ENCODE measurements at regions not wholly inside any gene's neighbourhood (a gene's known extent, or its start where the extent isn't known, plus 50 kb on each side); places are given as distances from the start of the nearest gene placed in this dataset.
"Not testable (repeated sequence)": the region's sequence is repeated elsewhere in the genome, so short reads cannot be mapped to it uniquely, and the experiment has no call there.

GRCh38 chr2:184407041-184407630 lies 191.2 kb upstream of the ZNF804A start:
- H2BK120ac ChIP-seq (ENCODE audit: low read depth, low read length); H3K23ac ChIP-seq (ENCODE audit: low read length); H2BK5ac ChIP-seq (ENCODE audit: low read length); H2BK15ac ChIP-seq (replicated peaks; ENCODE audit: low read depth); H3K9ac ChIP-seq (ENCODE audit: low read length); H3K27ac ChIP-seq (ENCODE audit: low read depth, low read length); H3K79me2 ChIP-seq (ENCODE audit: control insufficient read depth, insufficient read depth, low read length); H2AK5ac ChIP-seq (ENCODE audit: low read length); H3K4me2 ChIP-seq (ENCODE audit: low read length); H3K56ac ChIP-seq (ENCODE audit: low read length); H3K27me3 ChIP-seq (ENCODE audit: insufficient read depth, low read length, poor library complexity); H4K5ac ChIP-seq (ENCODE audit: low read length); H3K36me3 ChIP-seq (ENCODE audit: control insufficient read depth, insufficient read depth, low read length); H3K4ac ChIP-seq (ENCODE audit: low read depth, low read length); H3K18ac ChIP-seq (ENCODE audit: low read length); H3K4me1 ChIP-seq (ENCODE audit: control insufficient read depth, low read depth, low read length); H4K8ac ChIP-seq (ENCODE audit: low read depth, low read length); H3K4me3 ChIP-seq (ENCODE audit: low read length); H3K79me1 ChIP-seq (ENCODE audit: low read length): not testable (repeated sequence)
- DNase-seq: peak; percentile 41
- WGBS (ENCODE audit: extremely low coverage, insufficient coverage, low lambda C conversion rate): no CpG with 5 or more reads among the region's 7 CpGs

DNA sequence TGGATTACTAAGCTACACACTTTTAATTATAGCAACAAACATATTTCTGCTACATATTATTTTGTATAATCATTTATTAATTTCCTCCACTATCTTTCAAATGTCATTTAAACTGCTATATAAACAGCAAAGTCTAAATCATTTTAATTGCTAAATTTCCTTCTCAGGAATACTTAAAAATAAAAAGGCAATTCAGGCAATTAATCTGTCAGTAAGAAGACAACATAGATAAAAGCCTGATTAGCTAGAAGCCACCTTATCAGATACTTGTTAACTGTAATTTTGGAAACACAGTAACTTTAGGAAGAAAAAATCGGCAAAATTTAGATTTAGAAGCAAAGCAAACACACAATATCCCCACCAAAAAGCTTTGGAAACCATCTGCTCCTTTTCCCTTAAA lies 188.2 kb upstream of the ZNF804A start:
- no peaks in the 10 kb centered on the region for H3K36me3 ChIP-seq (ENCODE audit: control insufficient read depth, insufficient read depth, low read length)
- no peaks in the 10 kb centered on the region for H3K79me2 ChIP-seq (ENCODE audit: control insufficient read depth, insufficient read depth, low read length)
- no peaks in the 10 kb centered on the region for H3K4me1 ChIP-seq (ENCODE audit: control insufficient read depth, low read depth, low read length)
- H2BK120ac ChIP-seq (ENCODE audit: low read depth, low read length): no peak overlapping the region
- H3K4ac ChIP-seq (ENCODE audit: low read depth, low read length): no peak overlapping the region
- H4K5ac ChIP-seq (ENCODE audit: low read length): no peak overlapping the region
- no peak overlapping the region for H2BK15ac ChIP-seq (replicated peaks; ENCODE audit: low read depth)
- no peak overlapping the region for H4K8ac ChIP-seq (ENCODE audit: low read depth, low read length)
- no peak overlapping the region for H3K4me2 ChIP-seq (ENCODE audit: low read length)
- H2BK5ac ChIP-seq (ENCODE audit: low read length): no peak overlapping the region
- H2AK5ac ChIP-seq (ENCODE audit: low read length): no peak overlapping the region
- H3K79me1 ChIP-seq (ENCODE audit: low read length): no peaks in the 10 kb centered on the region
- H3K23ac ChIP-seq (ENCODE audit: low read length): no peak overlapping the region
- no peak overlapping the region for H3K27ac ChIP-seq (ENCODE audit: low read depth, low read length)
- H3K27me3 ChIP-seq (ENCODE audit: insufficient read depth, low read length, poor library complexity): no peaks in the 10 kb centered on the region
- no peak overlapping the region for H3K9ac ChIP-seq (ENCODE audit: low read length)
- DNase-seq: no peak
- H3K18ac ChIP-seq (ENCODE audit: low read length): no peak overlapping the region
- no peak overlapping the region for H3K56ac ChIP-seq (ENCODE audit: low read length)
- H3K4me3 ChIP-seq (ENCODE audit: low read length): no peak overlapping the region
- no CpG with 5 or more reads among the region's 1 CpG for WGBS (ENCODE audit: extremely low coverage, insufficient coverage, low lambda C conversion rate)

DNA sequence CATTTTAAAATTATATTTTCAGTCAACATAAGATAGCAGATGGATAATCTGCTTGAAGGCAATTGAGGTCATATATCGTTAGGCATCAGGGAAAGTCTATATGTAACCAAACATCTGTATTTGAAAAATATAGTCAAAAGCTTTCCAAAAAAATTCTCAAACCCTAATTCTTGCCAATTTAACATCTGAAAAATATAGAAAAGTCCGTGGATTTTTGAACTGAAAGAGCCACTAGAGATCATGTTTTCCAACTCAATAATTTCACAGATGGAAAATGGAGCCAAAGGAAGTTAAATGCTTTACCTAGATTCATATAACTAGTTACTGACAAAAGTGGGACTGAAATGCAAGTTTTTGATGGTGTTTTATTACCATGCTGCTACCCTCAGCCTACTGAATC lies 185.1 kb upstream of the ZNF804A start:
- Histone ChIP-seq H3K27me3 (ENCODE audit: insufficient read depth, low read length, poor library complexity) (no peaks in the 10 kb centered on the region), H2BK15ac (replicated peaks; ENCODE audit: low read depth) (no peak overlapping the region), H3K27ac (ENCODE audit: low read depth, low read length) (no peak overlapping the region), H4K5ac (ENCODE audit: low read length) (no peak overlapping the region), H4K8ac (ENCODE audit: low read depth, low read length) (no peak overlapping the region), H3K4me3 (ENCODE audit: low read length) (no peak overlapping the region), H3K18ac (ENCODE audit: low read length) (no peak overlapping the region), H3K36me3 (ENCODE audit: control insufficient read depth, insufficient read depth, low read length) (no peaks in the 10 kb centered on the region), H2BK5ac (ENCODE audit: low read length) (no peak overlapping the region), H3K4me1 (ENCODE audit: control insufficient read depth, low read depth, low read length) (no peaks in the 10 kb centered on the region), H3K23ac (ENCODE audit: low read length) (no peak overlapping the region), H3K79me1 (ENCODE audit: low read length) (no peaks in the 10 kb centered on the region), H3K56ac (ENCODE audit: low read length) (no peak overlapping the region), H3K4me2 (ENCODE audit: low read length) (no peak overlapping the region), H3K79me2 (ENCODE audit: control insufficient read depth, insufficient read depth, low read length) (no peaks in the 10 kb centered on the region), H2AK5ac (ENCODE audit: low read length) (no peak overlapping the region), H3K9ac (ENCODE audit: low read length) (no peak overlapping the region), H2BK120ac (ENCODE audit: low read depth, low read length) (no peak overlapping the region), H3K4ac (ENCODE audit: low read depth, low read length) (no peak overlapping the region)
- WGBS (ENCODE audit: extremely low coverage, insufficient coverage, low lambda C conversion rate): no CpG with 5 or more reads among the region's 2 CpGs
- DNase-seq: no peak

- no peak overlapping the region for H3K4me3 ChIP-seq (ENCODE audit: low read length)
- H3K27me3 ChIP-seq (ENCODE audit: insufficient read depth, low read length, poor library complexity): no peaks in the 10 kb centered on the region
- H2BK15ac ChIP-seq (replicated peaks; ENCODE audit: low read depth): no peak overlapping the region
- H3K9ac ChIP-seq (ENCODE audit: low read length): no peak overlapping the region
- no peak overlapping the region for H3K4ac ChIP-seq (ENCODE audit: low read depth, low read length)
- H3K79me1 ChIP-seq (ENCODE audit: low read length): no peaks in the 10 kb centered on the region
- no peaks in the 10 kb centered on the region for H3K79me2 ChIP-seq (ENCODE audit: control insufficient read depth, insufficient read depth, low read length)
- no peak overlapping the region for H3K27ac ChIP-seq (ENCODE audit: low read depth, low read length)
- no peak overlapping the region for H4K5ac ChIP-seq (ENCODE audit: low read length)
- no peak overlapping the region for H3K4me2 ChIP-seq (ENCODE audit: low read length)
- H3K23ac ChIP-seq (ENCODE audit: low read length): no peak overlapping the region
- H3K18ac ChIP-seq (ENCODE audit: low read length): no peak overlapping the region
- H4K8ac ChIP-seq (ENCODE audit: low read depth, low read length): no peak overlapping the region
- H2AK5ac ChIP-seq (ENCODE audit: low read length): no peak overlapping the region
- no CpG with 5 or more reads among the region's 1 CpG for WGBS (ENCODE audit: extremely low coverage, insufficient coverage, low lambda C conversion rate)
- H2BK5ac ChIP-seq (ENCODE audit: low read length): no peak overlapping the region
- H3K36me3 ChIP-seq (ENCODE audit: control insufficient read depth, insufficient read depth, low read length): no peaks in the 10 kb centered on the region
- no peak overlapping the region for H3K56ac ChIP-seq (ENCODE audit: low read length)
- no peak overlapping the region for H2BK120ac ChIP-seq (ENCODE audit: low read depth, low read length)
- no peaks in the 10 kb centered on the region for H3K4me1 ChIP-seq (ENCODE audit: control insufficient read depth, low read depth, low read length)
- no peak for DNase-seq
These were observed 184.6 kb upstream of the ZNF804A start for GRCh38 chr2:184413671-184414229.

- H2AK5ac ChIP-seq (ENCODE audit: low read length): no peak overlapping the region
- no peaks in the 10 kb centered on the region for H3K27me3 ChIP-seq (ENCODE audit: insufficient read depth, low read length, poor library complexity)
- no peak overlapping the region for H3K9ac ChIP-seq (ENCODE audit: low read length)
- no peak overlapping the region for H3K4me2 ChIP-seq (ENCODE audit: low read length)
- DNase-seq: no peak
- no peak overlapping the region for H4K5ac ChIP-seq (ENCODE audit: low read length)
- WGBS (ENCODE audit: extremely low coverage, insufficient coverage, low lambda C conversion rate): no CpG with 5 or more reads among the region's 6 CpGs
- H3K4ac ChIP-seq (ENCODE audit: low read depth, low read length): no peak overlapping the region
- H3K4me3 ChIP-seq (ENCODE audit: low read length): no peak overlapping the region
- H3K79me1 ChIP-seq (ENCODE audit: low read length): no peaks in the 10 kb centered on the region
- H3K27ac ChIP-seq (ENCODE audit: low read depth, low read length): no peak overlapping the region
- H3K36me3 ChIP-seq (ENCODE audit: control insufficient read depth, insufficient read depth, low read length): no peaks in the 10 kb centered on the region
- no peak overlapping the region for H2BK5ac ChIP-seq (ENCODE audit: low read length)
- H3K4me1 ChIP-seq (ENCODE audit: control insufficient read depth, low read depth, low read length): no peaks in the 10 kb centered on the region
- no peak overlapping the region for H2BK120ac ChIP-seq (ENCODE audit: low read depth, low read length)
- H4K8ac ChIP-seq (ENCODE audit: low read depth, low read length): no peak overlapping the region
- H3K23ac ChIP-seq (ENCODE audit: low read length): no peak overlapping the region
- H3K79me2 ChIP-seq (ENCODE audit: control insufficient read depth, insufficient read depth, low read length): no peaks in the 10 kb centered on the region
- peak overlapping the region; percentile 59 for H2BK15ac ChIP-seq (replicated peaks; ENCODE audit: low read depth)
- no peak overlapping the region for H3K56ac ChIP-seq (ENCODE audit: low read length)
- H3K18ac ChIP-seq (ENCODE audit: low read length): no peak overlapping the region
These were observed 182.0 kb upstream of the ZNF804A start for GRCh38 chr2:184416146-184416913.

All from mesendoderm (in vitro differentiated cells).